ENCODE measurements at regions not wholly inside any gene's neighbourhood (a gene's known extent, or its start where the extent isn't known, plus 50 kb on each side); places are given as distances from the start of the nearest gene placed in this dataset.

DNA sequence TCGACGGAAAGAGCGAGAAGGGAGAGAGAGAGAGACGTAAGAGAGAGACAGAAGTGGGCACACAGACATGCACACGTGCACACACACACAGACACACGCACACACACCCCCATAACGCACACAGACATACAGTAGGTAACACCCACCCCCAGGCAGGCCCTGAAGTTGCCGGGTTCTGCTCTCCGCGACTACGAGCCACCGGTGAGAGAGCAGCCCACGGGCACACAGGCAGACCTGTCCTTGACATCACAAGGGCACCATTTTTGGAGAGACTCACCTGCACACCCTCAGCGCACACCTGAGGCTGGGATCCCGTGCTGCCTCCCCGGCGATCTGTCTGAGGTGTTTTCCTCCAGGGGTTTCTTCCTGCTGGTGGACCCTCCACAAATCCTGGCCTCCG lies 1171.0 kb upstream of the PCDH10 start:
- TF ChIP-seq, protein P1, sequence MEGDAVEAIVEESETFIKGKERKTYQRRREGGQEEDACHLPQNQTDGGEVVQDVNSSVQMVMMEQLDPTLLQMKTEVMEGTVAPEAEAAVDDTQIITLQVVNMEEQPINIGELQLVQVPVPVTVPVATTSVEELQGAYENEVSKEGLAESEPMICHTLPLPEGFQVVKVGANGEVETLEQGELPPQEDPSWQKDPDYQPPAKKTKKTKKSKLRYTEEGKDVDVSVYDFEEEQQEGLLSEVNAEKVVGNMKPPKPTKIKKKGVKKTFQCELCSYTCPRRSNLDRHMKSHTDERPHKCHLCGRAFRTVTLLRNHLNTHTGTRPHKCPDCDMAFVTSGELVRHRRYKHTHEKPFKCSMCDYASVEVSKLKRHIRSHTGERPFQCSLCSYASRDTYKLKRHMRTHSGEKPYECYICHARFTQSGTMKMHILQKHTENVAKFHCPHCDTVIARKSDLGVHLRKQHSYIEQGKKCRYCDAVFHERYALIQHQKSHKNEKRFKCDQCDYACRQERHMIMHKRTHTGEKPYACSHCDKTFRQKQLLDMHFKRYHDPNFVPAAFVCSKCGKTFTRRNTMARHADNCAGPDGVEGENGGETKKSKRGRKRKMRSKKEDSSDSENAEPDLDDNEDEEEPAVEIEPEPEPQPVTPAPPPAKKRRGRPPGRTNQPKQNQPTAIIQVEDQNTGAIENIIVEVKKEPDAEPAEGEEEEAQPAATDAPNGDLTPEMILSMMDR (IDR thresholded peaks at IDR 0.05; ENCODE audit: low read depth, low read length, missing input control) = no peak
- TF ChIP-seq FOXA2 (IDR thresholded peaks at IDR 0.05) (no peak), SP1 (IDR thresholded peaks at IDR 0.05) (no peak), RAD21 (IDR thresholded peaks at IDR 0.05) (no peak)
- TF ChIP-seq, protein P2, sequence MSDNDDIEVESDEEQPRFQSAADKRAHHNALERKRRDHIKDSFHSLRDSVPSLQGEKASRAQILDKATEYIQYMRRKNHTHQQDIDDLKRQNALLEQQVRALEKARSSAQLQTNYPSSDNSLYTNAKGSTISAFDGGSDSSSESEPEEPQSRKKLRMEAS (IDR thresholded peaks at IDR 0.05) = no peak

All from liver (tissue), 3 donors.